ENCODE measurements at regions not wholly inside any gene's neighbourhood (a gene's known extent, or its start where the extent isn't known, plus 50 kb on each side); places are given as distances from the start of the nearest gene placed in this dataset.

GRCh38 chr11:119844808-119845207, 115.8 kb upstream of the NECTIN1 start:
- Histone ChIP-seq H3K27ac (no peak overlapping the region), H3K9me3 (no peaks in the 10 kb centered on the region), H3K4me1 (no peaks in the 10 kb centered on the region), H3K27me3 (no peaks in the 10 kb centered on the region), H3K36me3 (no peaks in the 10 kb centered on the region), H3K4me3 (no peak overlapping the region)
- TF ChIP-seq POLR2AphosphoS5 (IDR thresholded peaks at IDR 0.05) (no peak), EP300 (IDR thresholded peaks at IDR 0.05) (no peak), CTCF (IDR thresholded peaks at IDR 0.05) (no peak), POLR2A (IDR thresholded peaks at IDR 0.05) (no peak)
- no peak for DNase-seq (ENCODE audit: low spot score in 2 of 2)
- WGBS: 44% methylated on average over 4 of the region's 4 CpGs

GRCh38 chr11:119843877-119844276, 114.9 kb upstream of the NECTIN1 start:
- no peak overlapping the region for H3K27ac ChIP-seq
- TF ChIP-seq POLR2AphosphoS5 (IDR thresholded peaks at IDR 0.05): no peak
- no peak for TF ChIP-seq POLR2A (IDR thresholded peaks at IDR 0.05)
- TF ChIP-seq CTCF (IDR thresholded peaks at IDR 0.05): no peak
- no peak for TF ChIP-seq EP300 (IDR thresholded peaks at IDR 0.05)
- H3K4me1 ChIP-seq: no peaks in the 10 kb centered on the region
- peaks cover 6% of the 10 kb centered on the region for H3K27me3 ChIP-seq
- H3K4me3 ChIP-seq: no peak overlapping the region
- DNase-seq (ENCODE audit: low spot score in 2 of 2): no peak
- WGBS: 30% methylated on average over 6 of the region's 6 CpGs
- H3K36me3 ChIP-seq: no peaks in the 10 kb centered on the region
- no peaks in the 10 kb centered on the region for H3K9me3 ChIP-seq

- TF ChIP-seq POLR2A (IDR thresholded peaks at IDR 0.05) (no peak), CTCF (IDR thresholded peaks at IDR 0.05) (no peak), EP300 (IDR thresholded peaks at IDR 0.05) (no peak), POLR2AphosphoS5 (IDR thresholded peaks at IDR 0.05) (no peak)
- Histone ChIP-seq H3K9me3 (no peaks in the 10 kb centered on the region), H3K27me3 (peaks cover 11% of the 10 kb centered on the region), H3K36me3 (no peaks in the 10 kb centered on the region), H3K4me1 (no peaks in the 10 kb centered on the region), H3K27ac (no peak overlapping the region), H3K4me3 (no peak overlapping the region)
- 78% methylated on average over 4 of the region's 4 CpGs for WGBS
- DNase-seq (ENCODE audit: low spot score in 2 of 2): no peak
Observed at GRCh38 chr11:119842731-119843130, 113.7 kb upstream of the NECTIN1 start.

GRCh38 chr11:119839476-119840133, 110.6 kb upstream of the NECTIN1 start:
- TF ChIP-seq CTCF (IDR thresholded peaks at IDR 0.05) (no peak), POLR2AphosphoS5 (IDR thresholded peaks at IDR 0.05) (no peak), POLR2A (IDR thresholded peaks at IDR 0.05) (no peak), EP300 (IDR thresholded peaks at IDR 0.05) (no peak)
- WGBS: 52% methylated on average over 11 of the region's 13 CpGs
- no peak overlapping the region for H3K4me3 ChIP-seq

GRCh38 chr11:119835753-119836152, 106.8 kb upstream of the NECTIN1 start:
- H3K4me1 ChIP-seq: peaks cover 9% of the 10 kb centered on the region
- no peak for TF ChIP-seq POLR2A (IDR thresholded peaks at IDR 0.05)
- TF ChIP-seq EP300 (IDR thresholded peaks at IDR 0.05): no peak
- TF ChIP-seq POLR2AphosphoS5 (IDR thresholded peaks at IDR 0.05): no peak
- no peak for TF ChIP-seq CTCF (IDR thresholded peaks at IDR 0.05)
- H3K4me3 ChIP-seq: no peak overlapping the region
- H3K27me3 ChIP-seq: peaks cover 14% of the 10 kb centered on the region
- 61% methylated on average over 8 of the region's 8 CpGs for WGBS
- DNase-seq (ENCODE audit: low spot score in 2 of 2): no peak
- H3K27ac ChIP-seq: no peak overlapping the region
- no peaks in the 10 kb centered on the region for H3K9me3 ChIP-seq
- H3K36me3 ChIP-seq: no peaks in the 10 kb centered on the region

More at GRCh38 chr11:119839476-119840133, 110.6 kb upstream of the NECTIN1 start:
- no peaks in the 10 kb centered on the region for H3K36me3 ChIP-seq
- H3K9me3 ChIP-seq: no peaks in the 10 kb centered on the region
- peaks cover 11% of the 10 kb centered on the region for H3K27me3 ChIP-seq
- H3K4me1 ChIP-seq: no peaks in the 10 kb centered on the region
- no peak for DNase-seq (ENCODE audit: low spot score in 2 of 2)
- no peak overlapping the region for H3K27ac ChIP-seq
